Natural killer cell (primary cell): ENCODE measurements at regions not wholly inside any gene's neighbourhood (a gene's known extent, or its start where the extent isn't known, plus 50 kb on each side); places are given as distances from the start of the nearest gene placed in this dataset.

Experiments used
- ATAC-seq, 3 donors: fragments of 150-1000 bp in 2 of 3; fragments of 200-7000 bp in 1 of 3; cut with Tn5 transposase; 1 replicate in 1 of 3; 2 replicates in 2 of 3; pipeline ENCODE4 v1.10.0; 2021; ENCODE audit warnings: mild to moderate bottlenecking in 2 of 3, moderate library complexity in 2 of 3
- DNase-seq, 2 donors: peaks; one replicate each; pipeline versions ENCODE4 v3.0.0 to v3.0.0-alpha.2; 2013 to 2021; ENCODE audit warnings: mixed read lengths in 1 of 2
- H3K27ac ChIP-seq: one replicate; pipeline ENCODE4 v1.5.1; 2013; ENCODE audit warnings: mild to moderate bottlenecking, low read length
- H3K27me3 ChIP-seq: one replicate; pipeline ENCODE4 v1.6.1; 2013; ENCODE audit warnings: low read length; ENCODE audit not compliant: control insufficient read depth, insufficient read depth
- H3K36me3 ChIP-seq: one replicate; pipeline ENCODE4 v1.6.1; 2013; ENCODE audit warnings: low read length; ENCODE audit not compliant: control insufficient read depth, insufficient read depth
- H3K4me1 ChIP-seq: one replicate; pipeline ENCODE4 v1.6.1; 2013; ENCODE audit warnings: low read length; ENCODE audit not compliant: control insufficient read depth, insufficient read depth
- H3K4me3 ChIP-seq: one replicate; pipeline ENCODE4 v1.5.1; 2013; ENCODE audit warnings: low read length
- H3K9me3 ChIP-seq: one replicate; pipeline ENCODE4 v1.6.1; 2013; ENCODE audit warnings: low read length; ENCODE audit not compliant: control insufficient read depth, insufficient read depth
- H3K27ac Mint-ChIP-seq, 2 donors: one replicate each; pipeline ENCODE4 v1.8.0; 2022; ENCODE audit warnings: mild to moderate bottlenecking in 2 of 2, mixed read lengths in 2 of 2, moderate library complexity in 1 of 2
- H3K27me3 Mint-ChIP-seq, 2 donors: one replicate each; pipeline ENCODE4 v1.8.0; 2022; ENCODE audit warnings: low read depth in 2 of 2, mixed read lengths in 2 of 2
- H3K36me3 Mint-ChIP-seq: one replicate; pipeline ENCODE4 v1.8.0; 2022; ENCODE audit warnings: mixed read lengths
- H3K4me1 Mint-ChIP-seq, 2 donors: one replicate each; pipeline ENCODE4 v1.8.0; 2022; ENCODE audit warnings: mixed read lengths in 2 of 2
- H3K4me3 Mint-ChIP-seq: one replicate; pipeline ENCODE4 v1.8.0; 2022; ENCODE audit warnings: mild to moderate bottlenecking, moderate library complexity, mixed read lengths
- H3K9me3 Mint-ChIP-seq, 2 donors: one replicate each; pipeline ENCODE4 v1.8.0; 2022; ENCODE audit warnings: mixed read lengths in 2 of 2
- CTCF ChIP-seq: fragments of 200-600 bp; IDR thresholded peaks from one replicate; pipeline ENCODE4 v1.8.0; 2022; ENCODE audit warnings: antibody characterized with exemption
- WGBS: methylation state at CpG from one replicate; pipeline ENCODE4 v1.1.7; 2013; ENCODE audit warnings: missing lambda C conversion rate; ENCODE audit not compliant: insufficient coverage; 5-methylcytosine and 5-hydroxymethylcytosine counted together
- intact Hi-C: fragments of 100-400 bp; cut with micrococcal nuclease; formaldehyde crosslinking; loops from one replicate; pipeline ENCODE4 v1.14.2; 2022

- Mint-ChIP-seq H3K4me3 (no peak overlapping the region), H3K36me3 (no peaks in the 10 kb centered on the region), H3K27ac (no peak overlapping the region), H3K27me3 (peaks cover 0 to 2% of the 10 kb centered on the region in 2 donors), H3K9me3 (no peaks in the 10 kb centered on the region), H3K4me1 (no peaks in the 10 kb centered on the region)
- Histone ChIP-seq H3K36me3 (no peaks in the 10 kb centered on the region), H3K27me3 (no peaks in the 10 kb centered on the region), H3K4me3 (no peak overlapping the region), H3K9me3 (no peaks in the 10 kb centered on the region), H3K4me1 (no peaks in the 10 kb centered on the region), H3K27ac (no peak overlapping the region)
- intact Hi-C loops: no loop called here
- 76% methylated on average over 3 of the region's 3 CpGs for WGBS
- no peak for TF ChIP-seq CTCF
- no peak for DNase-seq
- no peak for ATAC-seq
Measured at GRCh38 chr18:45435810-45436209, 179.5 kb upstream of the SLC14A2 start.

GRCh38 chr18:45437366-45437765, 177.9 kb upstream of the SLC14A2 start:
- Histone ChIP-seq H3K36me3 (no peaks in the 10 kb centered on the region), H3K27me3 (no peaks in the 10 kb centered on the region), H3K27ac (no peak overlapping the region), H3K4me3 (no peak overlapping the region), H3K4me1 (no peaks in the 10 kb centered on the region), H3K9me3 (no peaks in the 10 kb centered on the region)
- ATAC-seq: peak in 1 of 3 donors; percentile 21
- Mint-ChIP-seq H3K27ac (no peak overlapping the region), H3K36me3 (no peaks in the 10 kb centered on the region), H3K27me3 (peaks cover 0 to 9% of the 10 kb centered on the region in 2 donors), H3K4me3 (no peak overlapping the region), H3K4me1 (no peaks in the 10 kb centered on the region), H3K9me3 (no peaks in the 10 kb centered on the region)
- intact Hi-C loops: no loop called here
- 92% methylated on average over 9 of the region's 9 CpGs for WGBS
- TF ChIP-seq CTCF: no peak
- DNase-seq: no peak

GRCh38 chr18:45439851-45440645, 175.2 kb upstream of the SLC14A2 start:
- Histone ChIP-seq H3K27me3 (no peaks in the 10 kb centered on the region), H3K27ac (no peak overlapping the region), H3K9me3 (no peaks in the 10 kb centered on the region), H3K4me1 (no peaks in the 10 kb centered on the region), H3K36me3 (no peaks in the 10 kb centered on the region), H3K4me3 (no peak overlapping the region)
- no peaks in the 10 kb centered on the region for H3K4me1 Mint-ChIP-seq
- no peak overlapping the region for H3K4me3 Mint-ChIP-seq
- no peaks in the 10 kb centered on the region for H3K9me3 Mint-ChIP-seq
- no peak for DNase-seq
- no peak for TF ChIP-seq CTCF
- H3K36me3 Mint-ChIP-seq: no peaks in the 10 kb centered on the region
- no peak overlapping the region for H3K27ac Mint-ChIP-seq
- H3K27me3 Mint-ChIP-seq: peaks cover 5 to 12% of the 10 kb centered on the region in 2 donors
- intact Hi-C loops: no loop called here
- ATAC-seq: no peak
- 40% methylated on average over 2 of the region's 2 CpGs for WGBS
